ENCODE measurements at regions not wholly inside any gene's neighbourhood (a gene's known extent, or its start where the extent isn't known, plus 50 kb on each side); places are given as distances from the start of the nearest gene placed in this dataset.

- no peak for TF ChIP-seq TAF1 (IDR thresholded peaks at IDR 0.05; ENCODE audit: borderline replicate concordance, low read depth, low read length)
- TF ChIP-seq POLR2A (IDR thresholded peaks at IDR 0.05; ENCODE audit: low read depth, low read length), result no peak
Observed at GRCh38 chr12:19741132-19741489, 301.8 kb downstream of the AEBP2 start.

Measured in GM12892 (cell line).